AG04450 (cell line): ENCODE measurements at regions not wholly inside any gene's neighbourhood (a gene's known extent, or its start where the extent isn't known, plus 50 kb on each side); places are given as distances from the start of the nearest gene placed in this dataset.

Experiments used
- CTCF ChIA-PET: fragments of 300-600, 350-600 bp; formaldehyde crosslinking; extraction: SDS; loops from one replicate; lab custom pipeline; 2022; ENCODE audit warnings: antibody characterized with exemption, inconsistent platforms; lab: Charles Lee
- POLR2A ChIA-PET: fragments of 350-600 bp; formaldehyde crosslinking; extraction: SDS; loops from one replicate; lab custom pipeline; 2021; ENCODE audit warnings: antibody characterized with exemption, inconsistent platforms; lab: Yijun Ruan, JAX
- DNase-seq: peaks from one replicate; pipeline ENCODE4 v3.0.0-alpha.2; 2011; ENCODE audit warnings: low read depth, low spot score
- H3K27ac ChIP-seq: one replicate; pipeline ENCODE4 v1.5.1; 2012; ENCODE audit warnings: low read depth, low read length, control low read depth
- H3K27me3 ChIP-seq: one replicate; pipeline ENCODE4 v1.6.0; 2012; ENCODE audit warnings: low read length; ENCODE audit not compliant: control insufficient read depth, insufficient read depth
- H3K4me3 ChIP-seq: 2 replicates; pipeline ENCODE4 v1.5.1; 2011; ENCODE audit warnings: mild to moderate bottlenecking, low read depth, low read length, control low read depth
- H3K9me3 ChIP-seq: 2 replicates; pipeline ENCODE4 v1.5.1; 2012; ENCODE audit warnings: low read length; ENCODE audit not compliant: control insufficient read depth, insufficient read depth
- CTCF ChIP-seq: IDR thresholded peaks from 2 replicates; pipeline ENCODE4 v1.5.1; 2011; ENCODE audit warnings: low read depth, low read length, control low read depth, inconsistent platforms

GRCh38 chr7:12138421-12138820 lies 72.7 kb upstream of the TMEM106B start:
- Histone ChIP-seq H3K4me3 (no peak overlapping the region), H3K27me3 (no peaks in the 10 kb centered on the region), H3K27ac (no peak overlapping the region), H3K9me3 (no peaks in the 10 kb centered on the region)
- no peak for TF ChIP-seq CTCF
- CTCF ChIA-PET: no interaction called here
- no peak for DNase-seq
- POLR2A ChIA-PET: no interaction called here

DNA sequence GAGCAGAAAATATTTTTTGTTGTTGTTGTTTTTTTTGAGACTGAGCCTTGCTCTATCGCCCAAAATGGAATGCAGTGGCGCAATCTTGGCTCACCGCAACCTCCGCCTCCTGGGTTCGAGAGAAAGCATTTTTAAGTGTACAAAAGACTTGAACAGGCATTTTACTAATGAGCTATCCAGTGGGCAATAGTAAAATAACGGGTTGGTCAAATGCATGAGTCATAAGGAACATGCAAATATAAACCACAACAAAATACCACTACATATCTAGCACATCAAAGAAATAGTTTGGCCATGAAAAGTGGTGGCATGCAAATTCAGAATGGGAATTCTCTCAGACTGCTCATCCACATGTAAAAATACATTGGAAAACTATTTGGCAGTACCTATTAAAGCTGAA lies 71.7 kb upstream of the TMEM106B start:
- Histone ChIP-seq H3K27ac (no peak overlapping the region), H3K27me3 (no peaks in the 10 kb centered on the region), H3K9me3 (no peaks in the 10 kb centered on the region), H3K4me3 (no peak overlapping the region)
- no peak for DNase-seq
- no peak for TF ChIP-seq CTCF
- POLR2A ChIA-PET: no interaction called here
- CTCF ChIA-PET: no interaction called here

- Histone ChIP-seq H3K9me3 (no peaks in the 10 kb centered on the region), H3K4me3 (no peak overlapping the region), H3K27ac (no peak overlapping the region), H3K27me3 (no peaks in the 10 kb centered on the region)
- POLR2A ChIA-PET: no interaction called here
- TF ChIP-seq CTCF: no peak
- CTCF ChIA-PET: no interaction called here
- no peak for DNase-seq
Measured at GRCh38 chr7:12146813-12147212, 64.3 kb upstream of the TMEM106B start.

GRCh38 chr7:12152196-12152918 lies 58.7 kb upstream of the TMEM106B start:
- POLR2A ChIA-PET: no interaction called here
- no peak for TF ChIP-seq CTCF
- Histone ChIP-seq H3K27me3 (no peaks in the 10 kb centered on the region), H3K27ac (no peak overlapping the region), H3K9me3 (no peaks in the 10 kb centered on the region), H3K4me3 (no peak overlapping the region)
- CTCF ChIA-PET: no interaction called here
- DNase-seq: no peak

GRCh38 chr7:12154119-12154518 lies 57.0 kb upstream of the TMEM106B start:
- no peaks in the 10 kb centered on the region for H3K9me3 ChIP-seq
- CTCF ChIA-PET: no interaction called here
- no peaks in the 10 kb centered on the region for H3K27me3 ChIP-seq
- POLR2A ChIA-PET: no interaction called here
- no peak overlapping the region for H3K27ac ChIP-seq
- DNase-seq: no peak
- H3K4me3 ChIP-seq: no peak overlapping the region
- TF ChIP-seq CTCF: no peak
